ENCODE measurements at regions not wholly inside any gene's neighbourhood (a gene's known extent, or its start where the extent isn't known, plus 50 kb on each side); places are given as distances from the start of the nearest gene placed in this dataset.

GRCh38 chr3:90007778-90008499 lies 900.5 kb downstream of the EPHA3 start:
- TF ChIP-seq POLR2AphosphoS5 (IDR thresholded peaks at IDR 0.05; ENCODE audit: low read depth, low read length) (no peak), REST (IDR thresholded peaks at IDR 0.05; ENCODE audit: insufficient read depth in 1 of 2, low read depth in 2 of 2, low read length in 2 of 2) (peak in 1 of 2 experiments; percentile 55; a peak in 1 of 4 replicates), SIN3A (IDR thresholded peaks at IDR 0.05; ENCODE audit: borderline replicate concordance, insufficient read depth, low read length) (no peak)

- TF ChIP-seq FOXP2 (optimal IDR thresholded peaks at IDR 0.05; ENCODE audit: borderline replicate concordance, extremely low read depth, extremely low read length, insufficient read depth): no peak
- no peak for TF ChIP-seq TAF1 (IDR thresholded peaks at IDR 0.05; ENCODE audit: borderline replicate concordance, insufficient read depth, low read length)
- TF ChIP-seq SIN3A (IDR thresholded peaks at IDR 0.05; ENCODE audit: borderline replicate concordance, insufficient read depth, low read length): no peak
- no peak for TF ChIP-seq POLR2AphosphoS5 (IDR thresholded peaks at IDR 0.05; ENCODE audit: low read depth, low read length)
- no peak for TF ChIP-seq REST (IDR thresholded peaks at IDR 0.05; ENCODE audit: insufficient read depth in 1 of 2, low read depth in 2 of 2, low read length in 2 of 2)
Observed at GRCh38 chr3:90010341-90010740, 902.9 kb downstream of the EPHA3 start.

- no peak for TF ChIP-seq FOXP2 (optimal IDR thresholded peaks at IDR 0.05; ENCODE audit: borderline replicate concordance, extremely low read depth, extremely low read length, insufficient read depth)
- no peak for TF ChIP-seq TAF1 (IDR thresholded peaks at IDR 0.05; ENCODE audit: borderline replicate concordance, insufficient read depth, low read length)
- no peak for TF ChIP-seq POLR2AphosphoS5 (IDR thresholded peaks at IDR 0.05; ENCODE audit: low read depth, low read length)
- no peak for TF ChIP-seq REST (IDR thresholded peaks at IDR 0.05; ENCODE audit: insufficient read depth in 1 of 2, low read depth in 2 of 2, low read length in 2 of 2)
- TF ChIP-seq SIN3A (IDR thresholded peaks at IDR 0.05; ENCODE audit: borderline replicate concordance, insufficient read depth, low read length): no peak
Observed at GRCh38 chr3:90011131-90011530, 903.7 kb downstream of the EPHA3 start.

GRCh38 chr3:90011596-90011995 lies 904.2 kb downstream of the EPHA3 start:
- TF ChIP-seq SIN3A (IDR thresholded peaks at IDR 0.05; ENCODE audit: borderline replicate concordance, insufficient read depth, low read length) (no peak), FOXP2 (optimal IDR thresholded peaks at IDR 0.05; ENCODE audit: borderline replicate concordance, extremely low read depth, extremely low read length, insufficient read depth) (no peak), TAF1 (IDR thresholded peaks at IDR 0.05; ENCODE audit: borderline replicate concordance, insufficient read depth, low read length) (no peak), REST (IDR thresholded peaks at IDR 0.05; ENCODE audit: insufficient read depth in 1 of 2, low read depth in 2 of 2, low read length in 2 of 2) (no peak), POLR2AphosphoS5 (IDR thresholded peaks at IDR 0.05; ENCODE audit: low read depth, low read length) (no peak)
